ENCODE measurements at regions not wholly inside any gene's neighbourhood (a gene's known extent, or its start where the extent isn't known, plus 50 kb on each side); places are given as distances from the start of the nearest gene placed in this dataset.

GRCh38 chr14:58697930-58698642 lies 60.3 kb downstream of the DACT1 start:
- ATAC-seq, result no peak
- Mint-ChIP-seq H3K9me3 (ENCODE audit: low read depth) (no peaks in the 10 kb centered on the region), H3K4me1 (no peaks in the 10 kb centered on the region), H3K27me3 (peaks cover 2% of the 10 kb centered on the region), H3K27ac (no peak overlapping the region), H3K4me3 (no peak overlapping the region), H3K36me3 (ENCODE audit: low read depth) (no peaks in the 10 kb centered on the region)
- CTCF ChIA-PET, result no interaction called here
- POLR2A ChIA-PET, result no interaction called here
- DNase-seq, result no peak
- intact Hi-C loops (cut with DNase I, micrococcal nuclease), result no loop called here

- Mint-ChIP-seq H3K4me3 (no peak overlapping the region), H3K4me1 (no peaks in the 10 kb centered on the region), H3K9me3 (ENCODE audit: low read depth) (no peaks in the 10 kb centered on the region), H3K27me3 (peaks cover 2% of the 10 kb centered on the region), H3K27ac (no peak overlapping the region), H3K36me3 (ENCODE audit: low read depth) (no peaks in the 10 kb centered on the region)
- ChIA-PET CTCF (interaction anchor here (1.8 kb wide), 1 partner anchor 128 kb away, joined by 6 read pairs; no protein-coding TSS in a partner anchor), POLR2A (no interaction called here)
- no peak for ATAC-seq
- intact Hi-C loops (cut with DNase I, micrococcal nuclease), result no loop called here
- no peak for DNase-seq
Measured at GRCh38 chr14:58699681-58700205, 62.0 kb downstream of the DACT1 start.

GRCh38 chr14:58701156-58701555 lies 63.4 kb downstream of the DACT1 start:
- POLR2A ChIA-PET, result no interaction called here
- CTCF ChIA-PET, result interaction anchor here (0.6 kb wide), 1 partner anchor 10 kb away, joined by 3 read pairs; no protein-coding TSS in a partner anchor
- ATAC-seq (no peak), DNase-seq (no peak)
- Mint-ChIP-seq H3K4me3 (no peak overlapping the region), H3K9me3 (ENCODE audit: low read depth) (no peaks in the 10 kb centered on the region), H3K36me3 (ENCODE audit: low read depth) (no peaks in the 10 kb centered on the region), H3K27me3 (peaks cover 5% of the 10 kb centered on the region), H3K4me1 (no peaks in the 10 kb centered on the region), H3K27ac (no peak overlapping the region)
- intact Hi-C loops (cut with DNase I, micrococcal nuclease), result no loop called here

GRCh38 chr14:58701604-58702003 lies 63.8 kb downstream of the DACT1 start:
- DNase-seq (no peak), ATAC-seq (no peak)
- Mint-ChIP-seq H3K4me1 (no peaks in the 10 kb centered on the region), H3K27me3 (peaks cover 5% of the 10 kb centered on the region), H3K27ac (no peak overlapping the region), H3K4me3 (no peak overlapping the region), H3K9me3 (ENCODE audit: low read depth) (no peaks in the 10 kb centered on the region), H3K36me3 (ENCODE audit: low read depth) (no peaks in the 10 kb centered on the region)
- ChIA-PET POLR2A (no interaction called here), CTCF (interaction anchor here (0.6 kb wide), 1 partner anchor 10 kb away, joined by 3 read pairs; no protein-coding TSS in a partner anchor)
- intact Hi-C loops (cut with DNase I, micrococcal nuclease), result no loop called here

GRCh38 chr14:58702441-58703160 lies 64.8 kb downstream of the DACT1 start:
- intact Hi-C loops (cut with DNase I, micrococcal nuclease), result no loop called here
- no peaks in the 10 kb centered on the region for H3K36me3 Mint-ChIP-seq (ENCODE audit: low read depth)
- ATAC-seq, result peak; percentile 53
- ChIA-PET CTCF (interaction anchor here (1.1 kb wide), 1 partner anchor 8 kb away, joined by 4 read pairs; no protein-coding TSS in a partner anchor), POLR2A (no interaction called here)
- H3K27me3 Mint-ChIP-seq, result peaks cover 6% of the 10 kb centered on the region
- H3K27ac Mint-ChIP-seq, result peak overlapping the region; percentile 7
- H3K9me3 Mint-ChIP-seq (ENCODE audit: low read depth), result no peaks in the 10 kb centered on the region
- no peak for DNase-seq
- H3K4me1 Mint-ChIP-seq, result no peaks in the 10 kb centered on the region
- no peak overlapping the region for H3K4me3 Mint-ChIP-seq

GRCh38 chr14:58703161-58703506 lies 65.4 kb downstream of the DACT1 start:
- intact Hi-C loops (cut with DNase I, micrococcal nuclease), result no loop called here

GRCh38 chr14:58705066-58705465 lies 67.3 kb downstream of the DACT1 start:
- ChIA-PET CTCF (interaction anchor here (0.9 kb wide), 1 partner anchor 10 kb away, joined by 4 read pairs; no protein-coding TSS in a partner anchor), POLR2A (no interaction called here)
- no peaks in the 10 kb centered on the region for H3K4me1 Mint-ChIP-seq
- no peaks in the 10 kb centered on the region for H3K9me3 Mint-ChIP-seq (ENCODE audit: low read depth)
- intact Hi-C loops (cut with DNase I, micrococcal nuclease), result no loop called here
- no peak overlapping the region for H3K4me3 Mint-ChIP-seq
- DNase-seq, result no peak
- ATAC-seq, result no peak
- H3K36me3 Mint-ChIP-seq (ENCODE audit: low read depth), result no peaks in the 10 kb centered on the region
- H3K27me3 Mint-ChIP-seq, result peaks cover 9% of the 10 kb centered on the region
- H3K27ac Mint-ChIP-seq, result no peak overlapping the region

More at GRCh38 chr14:58703161-58703506, 65.4 kb downstream of the DACT1 start:
- no peak for DNase-seq
- no peaks in the 10 kb centered on the region for H3K9me3 Mint-ChIP-seq (ENCODE audit: low read depth)
- no peak for ATAC-seq
- ChIA-PET POLR2A (no interaction called here), CTCF (interaction anchor here (1.1 kb wide), 1 partner anchor 8 kb away, joined by 4 read pairs; no protein-coding TSS in a partner anchor)
- H3K4me3 Mint-ChIP-seq, result no peak overlapping the region
- H3K27ac Mint-ChIP-seq, result no peak overlapping the region
- H3K36me3 Mint-ChIP-seq (ENCODE audit: low read depth), result no peaks in the 10 kb centered on the region
- H3K27me3 Mint-ChIP-seq, result peaks cover 7% of the 10 kb centered on the region
- H3K4me1 Mint-ChIP-seq, result no peaks in the 10 kb centered on the region

- no peak for DNase-seq
- Mint-ChIP-seq H3K9me3 (ENCODE audit: low read depth) (no peaks in the 10 kb centered on the region), H3K4me3 (no peak overlapping the region), H3K36me3 (ENCODE audit: low read depth) (no peaks in the 10 kb centered on the region), H3K27ac (no peak overlapping the region), H3K4me1 (no peaks in the 10 kb centered on the region), H3K27me3 (peaks cover 12% of the 10 kb centered on the region)
- intact Hi-C loops (cut with DNase I, micrococcal nuclease), result no loop called here
- POLR2A ChIA-PET, result no interaction called here
- ATAC-seq, result no peak
- CTCF ChIA-PET, result interaction anchor here (0.6 kb wide), 1 partner anchor 1850 kb away, joined by 3 read pairs; no protein-coding TSS in a partner anchor
Measured at GRCh38 chr14:58707949-58708348, 70.2 kb downstream of the DACT1 start.

GRCh38 chr14:58709949-58710348 lies 72.2 kb downstream of the DACT1 start:
- ChIA-PET CTCF (no interaction called here), POLR2A (no interaction called here)
- H3K4me3 Mint-ChIP-seq, result no peak overlapping the region
- no peaks in the 10 kb centered on the region for H3K36me3 Mint-ChIP-seq (ENCODE audit: low read depth)
- intact Hi-C loops (cut with DNase I, micrococcal nuclease), result no loop called here
- H3K4me1 Mint-ChIP-seq, result no peaks in the 10 kb centered on the region
- H3K27ac Mint-ChIP-seq, result no peak overlapping the region
- DNase-seq (no peak), ATAC-seq (no peak)
- no peaks in the 10 kb centered on the region for H3K9me3 Mint-ChIP-seq (ENCODE audit: low read depth)
- H3K27me3 Mint-ChIP-seq, result peaks cover 10% of the 10 kb centered on the region

GRCh38 chr14:58711382-58711781 lies 73.6 kb downstream of the DACT1 start:
- intact Hi-C loops (cut with DNase I, micrococcal nuclease), result no loop called here
- peaks cover 8% of the 10 kb centered on the region for H3K27me3 Mint-ChIP-seq
- H3K4me3 Mint-ChIP-seq, result no peak overlapping the region
- peaks cover under 1% of the 10 kb centered on the region for H3K4me1 Mint-ChIP-seq
- ATAC-seq, result no peak
- H3K9me3 Mint-ChIP-seq (ENCODE audit: low read depth), result no peaks in the 10 kb centered on the region
- no peaks in the 10 kb centered on the region for H3K36me3 Mint-ChIP-seq (ENCODE audit: low read depth)
- DNase-seq, result no peak
- no peak overlapping the region for H3K27ac Mint-ChIP-seq
- ChIA-PET CTCF (interaction anchor here (0.9 kb wide), 1 partner anchor 9 kb away, joined by 4 read pairs; no protein-coding TSS in a partner anchor), POLR2A (no interaction called here)

GRCh38 chr14:58712357-58712756 lies 74.6 kb downstream of the DACT1 start:
- DNase-seq, result no peak
- Mint-ChIP-seq H3K27ac (no peak overlapping the region), H3K27me3 (peaks cover 8% of the 10 kb centered on the region), H3K4me3 (no peak overlapping the region), H3K4me1 (peaks cover 3% of the 10 kb centered on the region), H3K9me3 (ENCODE audit: low read depth) (no peaks in the 10 kb centered on the region), H3K36me3 (ENCODE audit: low read depth) (no peaks in the 10 kb centered on the region)
- ATAC-seq, result no peak
- ChIA-PET CTCF (no interaction called here), POLR2A (no interaction called here)
- intact Hi-C loops (cut with DNase I, micrococcal nuclease), result no loop called here

- CTCF ChIA-PET, result no interaction called here
Measured at GRCh38 chr14:58713677-58714076, 75.9 kb downstream of the DACT1 start.

More at GRCh38 chr14:58713677-58714076, 75.9 kb downstream of the DACT1 start:
- ATAC-seq (no peak), DNase-seq (no peak)
- H3K36me3 Mint-ChIP-seq (ENCODE audit: low read depth), result no peaks in the 10 kb centered on the region
- H3K27me3 Mint-ChIP-seq, result peaks cover 3% of the 10 kb centered on the region
- no peak overlapping the region for H3K27ac Mint-ChIP-seq
- intact Hi-C loops (cut with DNase I, micrococcal nuclease), result no loop called here
- POLR2A ChIA-PET, result no interaction called here
- H3K9me3 Mint-ChIP-seq (ENCODE audit: low read depth), result no peaks in the 10 kb centered on the region
- no peak overlapping the region for H3K4me3 Mint-ChIP-seq
- peaks cover 3% of the 10 kb centered on the region for H3K4me1 Mint-ChIP-seq
